ENCODE measurements at regions not wholly inside any gene's neighbourhood (a gene's known extent, or its start where the extent isn't known, plus 50 kb on each side); places are given as distances from the start of the nearest gene placed in this dataset.
A peak's percentile ranks its signal among the peaks of the same experiment; 100 is the strongest.

DNA sequence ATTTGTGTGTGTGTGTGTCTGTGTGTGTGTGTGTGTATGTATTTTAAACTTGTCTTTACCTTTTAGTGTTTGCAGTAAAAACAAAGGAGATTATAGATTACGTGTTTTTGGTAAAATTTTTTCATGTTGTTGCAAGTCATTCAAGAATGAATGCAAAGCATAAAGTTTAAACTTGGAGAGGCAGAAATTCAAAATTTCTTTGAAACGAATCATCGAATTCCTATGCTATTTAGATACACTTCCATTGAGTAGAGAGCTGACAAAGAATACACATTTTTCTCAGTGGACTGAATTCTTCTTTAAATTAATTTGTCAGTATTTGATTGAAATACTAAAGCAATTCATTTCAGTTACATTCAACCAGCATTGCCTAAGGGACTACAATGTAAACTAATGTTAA is 66.0 kb upstream of the HDAC9 start:
- peak overlapping the region; percentile 84; the same call in 1 of the 2 replicates for H3K23ac ChIP-seq (ENCODE audit: low read depth, low read length)
- DNase-seq (peak; percentile 70), ATAC-seq (ENCODE audit: low read depth) (peak; percentile 85)
- intact Hi-C loops (cut with micrococcal nuclease) = no loop called here
- peak overlapping the region; percentile 51; the same call in 1 of the 2 replicates for H4K5ac ChIP-seq (ENCODE audit: low read depth, low read length)
- in situ Hi-C loops (cut with MboI; ENCODE audit: low sequenced_read_pairs) = no loop called here
- no TSS peak for BruUV-seq (replicated peaks)
- H3K79me1 ChIP-seq (ENCODE audit: low read depth in 1 of 2, low read length in 2 of 2) = no peaks in the 10 kb centered on the region
- H3K27ac ChIP-seq (ENCODE audit: insufficient read depth, low read length) = peak overlapping the region; percentile 23; the same call in 1 of the 2 replicates
- H3K4me2 ChIP-seq (ENCODE audit: low read depth, low read length) = peak overlapping the region; percentile 72; the same call in 1 of the 2 replicates
- no CpG with 5 or more reads among the region's 3 CpGs for WGBS, 2 experiments (ENCODE audit: extremely low coverage in 2 of 2, insufficient read length in 1 of 2)
- TF ChIP-seq RFX5 (IDR thresholded peaks at IDR 0.05; ENCODE audit: low read depth, low read length) (no peak), POLR2A (IDR thresholded peaks at IDR 0.05; ENCODE audit: low read depth, low read length) (no peak), RAD21 (IDR thresholded peaks at IDR 0.05; ENCODE audit: low read length) (no peak), NFE2L2 (IDR thresholded peaks at IDR 0.05; ENCODE audit: low read depth, low read length) (no peak), MXI1 (IDR thresholded peaks at IDR 0.05; ENCODE audit: borderline replicate concordance, low read depth, low read length) (no peak), CHD1 (IDR thresholded peaks at IDR 0.05; ENCODE audit: low read depth, low read length) (no peak), MAFK (IDR thresholded peaks at IDR 0.05; ENCODE audit: low read depth, low read length) (no peak), SMC3 (IDR thresholded peaks at IDR 0.05; ENCODE audit: low read depth, low read length) (no peak), FOS (IDR thresholded peaks at IDR 0.05; ENCODE audit: low read depth, low read length) (no peak), MAZ (IDR thresholded peaks at IDR 0.05; ENCODE audit: borderline replicate concordance, low read depth, low read length) (no peak), BHLHE40 (IDR thresholded peaks at IDR 0.05; ENCODE audit: low read depth, low read length) (no peak), CEBPB (IDR thresholded peaks at IDR 0.05; ENCODE audit: low read depth, low read length) (no peak), RCOR1 (IDR thresholded peaks at IDR 0.05; ENCODE audit: insufficient replicate concordance, low read length) (no peak)
- TF ChIP-seq, protein P1, sequence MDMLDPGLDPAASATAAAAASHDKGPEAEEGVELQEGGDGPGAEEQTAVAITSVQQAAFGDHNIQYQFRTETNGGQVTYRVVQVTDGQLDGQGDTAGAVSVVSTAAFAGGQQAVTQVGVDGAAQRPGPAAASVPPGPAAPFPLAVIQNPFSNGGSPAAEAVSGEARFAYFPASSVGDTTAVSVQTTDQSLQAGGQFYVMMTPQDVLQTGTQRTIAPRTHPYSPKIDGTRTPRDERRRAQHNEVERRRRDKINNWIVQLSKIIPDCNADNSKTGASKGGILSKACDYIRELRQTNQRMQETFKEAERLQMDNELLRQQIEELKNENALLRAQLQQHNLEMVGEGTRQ (IDR thresholded peaks at IDR 0.05; ENCODE audit: low read depth, low read length) = no peak
- TF ChIP-seq, protein P2, sequence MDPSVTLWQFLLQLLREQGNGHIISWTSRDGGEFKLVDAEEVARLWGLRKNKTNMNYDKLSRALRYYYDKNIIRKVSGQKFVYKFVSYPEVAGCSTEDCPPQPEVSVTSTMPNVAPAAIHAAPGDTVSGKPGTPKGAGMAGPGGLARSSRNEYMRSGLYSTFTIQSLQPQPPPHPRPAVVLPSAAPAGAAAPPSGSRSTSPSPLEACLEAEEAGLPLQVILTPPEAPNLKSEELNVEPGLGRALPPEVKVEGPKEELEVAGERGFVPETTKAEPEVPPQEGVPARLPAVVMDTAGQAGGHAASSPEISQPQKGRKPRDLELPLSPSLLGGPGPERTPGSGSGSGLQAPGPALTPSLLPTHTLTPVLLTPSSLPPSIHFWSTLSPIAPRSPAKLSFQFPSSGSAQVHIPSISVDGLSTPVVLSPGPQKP (IDR thresholded peaks at IDR 0.05; ENCODE audit: borderline replicate concordance, low read depth, low read length) = no peak
- TF ChIP-seq, protein P3, sequence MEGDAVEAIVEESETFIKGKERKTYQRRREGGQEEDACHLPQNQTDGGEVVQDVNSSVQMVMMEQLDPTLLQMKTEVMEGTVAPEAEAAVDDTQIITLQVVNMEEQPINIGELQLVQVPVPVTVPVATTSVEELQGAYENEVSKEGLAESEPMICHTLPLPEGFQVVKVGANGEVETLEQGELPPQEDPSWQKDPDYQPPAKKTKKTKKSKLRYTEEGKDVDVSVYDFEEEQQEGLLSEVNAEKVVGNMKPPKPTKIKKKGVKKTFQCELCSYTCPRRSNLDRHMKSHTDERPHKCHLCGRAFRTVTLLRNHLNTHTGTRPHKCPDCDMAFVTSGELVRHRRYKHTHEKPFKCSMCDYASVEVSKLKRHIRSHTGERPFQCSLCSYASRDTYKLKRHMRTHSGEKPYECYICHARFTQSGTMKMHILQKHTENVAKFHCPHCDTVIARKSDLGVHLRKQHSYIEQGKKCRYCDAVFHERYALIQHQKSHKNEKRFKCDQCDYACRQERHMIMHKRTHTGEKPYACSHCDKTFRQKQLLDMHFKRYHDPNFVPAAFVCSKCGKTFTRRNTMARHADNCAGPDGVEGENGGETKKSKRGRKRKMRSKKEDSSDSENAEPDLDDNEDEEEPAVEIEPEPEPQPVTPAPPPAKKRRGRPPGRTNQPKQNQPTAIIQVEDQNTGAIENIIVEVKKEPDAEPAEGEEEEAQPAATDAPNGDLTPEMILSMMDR (conservative IDR thresholded peaks at IDR 0.05; ENCODE audit: low read depth, low read length) = no peak
- H3K9me1 ChIP-seq (ENCODE audit: insufficient read depth, low read length) = peaks cover 6% of the 10 kb centered on the region; the same call in 1 of the 2 replicates
- H3K4ac ChIP-seq (ENCODE audit: low read depth, low read length) = peak overlapping the region; percentile 68; the same call in 1 of the 2 replicates
- dilution Hi-C loops (cut with HindIII; ENCODE audit: low sequenced_read_pairs, unreplicated experiment) = no loop called here
- no peaks in the 10 kb centered on the region for H4K20me1 ChIP-seq (ENCODE audit: insufficient read depth, low read length)
- H2AFZ ChIP-seq (replicated peaks; ENCODE audit: low read length, poor library complexity) = no peak overlapping the region
- H3K56ac ChIP-seq (ENCODE audit: extremely low read depth, insufficient read depth, low read length) = 0 out of 2 replicates have a peak overlapping the region, but pooled peaks have one; percentile 17
- peak overlapping the region; percentile 87 for H2BK20ac ChIP-seq (ENCODE audit: low read depth, low read length)
- H3K27me3 ChIP-seq (ENCODE audit: control insufficient read depth, insufficient read depth, low read length) = no peaks in the 10 kb centered on the region
- no peaks in the 10 kb centered on the region for H3K9me3 ChIP-seq (ENCODE audit: control insufficient read depth, insufficient read depth, low read length)
- H2BK15ac ChIP-seq (ENCODE audit: low read depth, low read length) = peak overlapping the region; percentile 92; the same call in 2 of the 3 replicates
- H3K14ac ChIP-seq (replicated peaks; ENCODE audit: low read depth, low read length) = peak overlapping the region; percentile 64; the same call in 1 of the 2 replicates
- H4K8ac ChIP-seq (ENCODE audit: low read depth in 2 of 2, low read length in 2 of 2) = peak overlapping the region; percentile 74 to 75; a peak in 3 of 4 replicates
- no peak overlapping the region for H2AK9ac ChIP-seq (replicated peaks; ENCODE audit: low read depth, low read length, poor library complexity)
- H3K4me1 ChIP-seq (ENCODE audit: control insufficient read depth, insufficient read depth, low read length) = peaks cover 13% of the 10 kb centered on the region
- CTCF ChIA-PET = no interaction called here
- no peak overlapping the region for H3K4me3 ChIP-seq (ENCODE audit: insufficient read depth, low read depth, low read length)
- 0 out of 2 replicates have a peak overlapping the region, but pooled peaks have one; percentile 48 for H2AK5ac ChIP-seq (ENCODE audit: low read depth, low read length)
- peak overlapping the region; percentile 91; the same call in 1 of the 2 replicates for H3K18ac ChIP-seq (ENCODE audit: low read depth, low read length)
- no peak overlapping the region for H3K9ac ChIP-seq (ENCODE audit: low read depth, low read length)
- POLR2A ChIA-PET (ENCODE audit: unreplicated experiment) = no interaction called here
- H4K91ac ChIP-seq (ENCODE audit: insufficient read depth, low read depth, low read length) = peak overlapping the region; percentile 37
- peak overlapping the region; percentile 81 for H2BK120ac ChIP-seq (ENCODE audit: low read depth, low read length)
- no peaks in the 10 kb centered on the region for H3K36me3 ChIP-seq (ENCODE audit: control insufficient read depth, insufficient read depth, low read length)
- H2BK5ac ChIP-seq (ENCODE audit: low read depth, low read length, poor library complexity, severe bottlenecking) = peak overlapping the region; percentile 98

Data from IMR-90 (cell line).